Gastroesophageal sphincter (tissue), 4 donors: ENCODE measurements at regions not wholly inside any gene's neighbourhood (a gene's known extent, or its start where the extent isn't known, plus 50 kb on each side); places are given as distances from the start of the nearest gene placed in this dataset.

ENCODE experiments used
- ATAC-seq: fragments of 150-250 bp; one replicate; pipeline ENCODE4 v1.9.1; 2016; ENCODE audit warnings: mild to moderate bottlenecking, moderate library complexity
- H3K27ac ChIP-seq, 4 donors: fragments of 200-600 bp; sonication (generic) in 3 of 4; 1 replicate in 3 of 4; 2 replicates in 1 of 4; pipeline ENCODE4 v1.5.1; 2016 to 2019
- H3K27me3 ChIP-seq: fragments of 200-600 bp; sonication (generic); one replicate; pipeline ENCODE4 v1.5.1; 2019
- H3K36me3 ChIP-seq, 2 donors: fragments of 200-600 bp; sonication (generic); one replicate each; pipeline ENCODE4 v1.5.1; 2019; ENCODE audit warnings: control low read depth in 1 of 2
- H3K4me1 ChIP-seq, 3 donors: fragments of 200-600 bp; sonication (generic); 1 replicate in 2 of 3; 2 replicates in 1 of 3; pipeline ENCODE4 v1.5.1; 2016 to 2019; ENCODE audit warnings: control low read depth in 2 of 3
- H3K4me3 ChIP-seq, 2 donors: fragments of 200-600 bp; sonication (generic); one replicate each; pipeline ENCODE4 v1.5.1; 2019; ENCODE audit warnings: mild to moderate bottlenecking in 1 of 2, moderate library complexity in 1 of 2
- H3K9me3 ChIP-seq, 3 donors: fragments of 200-600 bp; sonication (generic); one replicate each; pipeline ENCODE4 v1.5.1; 2017 to 2019; ENCODE audit warnings: control low read depth in 2 of 3
- EP300 ChIP-seq: sonication (generic); formaldehyde crosslinking; IDR thresholded peaks from one replicate; pipeline ENCODE4 v1.6.1; 2017; ENCODE audit warnings: antibody characterized with exemption, mild to moderate bottlenecking
- POLR2A ChIP-seq, 2 donors: fragments of 450-650 bp; IDR thresholded peaks; one replicate each; pipeline ENCODE4 v1.6.1; 2017; ENCODE audit warnings: antibody characterized with exemption in 2 of 2, mild to moderate bottlenecking in 2 of 2, moderate library complexity in 1 of 2
- POLR2AphosphoS5 ChIP-seq: sonication (generic); formaldehyde crosslinking; IDR thresholded peaks from one replicate; pipeline ENCODE4 v1.6.1; 2017; ENCODE audit warnings: antibody characterized with exemption
- WGBS, 2 donors: methylation state at CpG; one replicate each; pipeline ENCODE4 v1.1.5; 2018; ENCODE audit warnings: low coverage in 1 of 2; 5-methylcytosine and 5-hydroxymethylcytosine counted together
- TF ChIP-seq, protein P1 (sequence below), 4 experiments: fragments of 200-600 bp in 2 of 4; fragments of 450-650 bp in 2 of 4; sonication (generic) in 1 of 4; IDR thresholded peaks; one replicate each; pipeline ENCODE4 v1.5.1; 2017 to 2019; ENCODE audit warnings: antibody characterized with exemption in 4 of 4, mild to moderate bottlenecking in 2 of 4, moderate library complexity in 2 of 4

DNA sequence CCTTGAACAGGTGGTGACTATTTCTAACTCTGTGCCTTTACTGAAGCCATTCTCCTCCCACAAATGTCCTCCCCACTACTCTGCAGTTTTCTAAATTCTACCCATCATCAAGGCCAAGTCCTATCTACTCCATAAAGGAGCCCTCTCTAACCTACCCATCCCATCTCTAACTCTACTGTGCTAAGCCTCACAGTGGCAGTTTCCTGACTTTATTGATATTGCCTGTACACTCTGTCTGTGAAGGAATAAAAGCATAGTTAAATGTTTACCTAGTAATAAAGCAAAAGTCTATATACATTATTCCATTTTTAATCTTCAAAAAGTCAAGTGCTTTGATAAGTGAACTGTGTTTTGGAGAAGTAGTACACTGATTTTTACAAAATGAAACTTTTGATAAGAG lies 178.4 kb upstream of the HMCN1 start:
- H3K4me1 ChIP-seq, result no peaks in the 10 kb centered on the region
- no peaks in the 10 kb centered on the region for H3K36me3 ChIP-seq
- H3K27me3 ChIP-seq, result no peaks in the 10 kb centered on the region
- no peak for ATAC-seq
- no peak overlapping the region for H3K4me3 ChIP-seq
- TF ChIP-seq POLR2A (IDR thresholded peaks at IDR 0.05) (no peak), POLR2AphosphoS5 (no peak), EP300 (no peak)
- TF ChIP-seq, protein P1, sequence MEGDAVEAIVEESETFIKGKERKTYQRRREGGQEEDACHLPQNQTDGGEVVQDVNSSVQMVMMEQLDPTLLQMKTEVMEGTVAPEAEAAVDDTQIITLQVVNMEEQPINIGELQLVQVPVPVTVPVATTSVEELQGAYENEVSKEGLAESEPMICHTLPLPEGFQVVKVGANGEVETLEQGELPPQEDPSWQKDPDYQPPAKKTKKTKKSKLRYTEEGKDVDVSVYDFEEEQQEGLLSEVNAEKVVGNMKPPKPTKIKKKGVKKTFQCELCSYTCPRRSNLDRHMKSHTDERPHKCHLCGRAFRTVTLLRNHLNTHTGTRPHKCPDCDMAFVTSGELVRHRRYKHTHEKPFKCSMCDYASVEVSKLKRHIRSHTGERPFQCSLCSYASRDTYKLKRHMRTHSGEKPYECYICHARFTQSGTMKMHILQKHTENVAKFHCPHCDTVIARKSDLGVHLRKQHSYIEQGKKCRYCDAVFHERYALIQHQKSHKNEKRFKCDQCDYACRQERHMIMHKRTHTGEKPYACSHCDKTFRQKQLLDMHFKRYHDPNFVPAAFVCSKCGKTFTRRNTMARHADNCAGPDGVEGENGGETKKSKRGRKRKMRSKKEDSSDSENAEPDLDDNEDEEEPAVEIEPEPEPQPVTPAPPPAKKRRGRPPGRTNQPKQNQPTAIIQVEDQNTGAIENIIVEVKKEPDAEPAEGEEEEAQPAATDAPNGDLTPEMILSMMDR (IDR thresholded peaks at IDR 0.05), result no peak
- H3K9me3 ChIP-seq, result no peaks in the 10 kb centered on the region
- H3K27ac ChIP-seq, result no peak overlapping the region

DNA sequence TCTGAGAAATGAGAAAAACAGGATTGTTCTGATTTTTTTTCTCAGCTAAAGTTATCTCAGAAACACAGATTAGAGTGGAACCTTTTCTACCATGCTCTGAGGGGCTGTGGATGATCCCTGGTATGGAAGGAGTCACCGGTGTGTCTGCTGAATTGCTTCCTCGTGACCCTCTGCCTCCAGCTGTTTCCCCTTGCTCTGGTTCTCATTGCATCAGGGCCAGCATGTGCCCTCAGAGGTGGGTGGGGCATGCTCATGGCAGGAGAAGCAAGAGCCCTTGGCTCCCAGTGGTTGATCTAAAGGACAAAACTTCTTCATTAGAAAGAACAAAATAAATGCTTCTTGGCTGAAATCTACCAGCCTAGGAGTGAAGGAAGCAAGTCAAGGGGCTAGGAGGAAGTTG lies 183.2 kb upstream of the HMCN1 start:
- H3K4me3 ChIP-seq, result no peak overlapping the region
- no peaks in the 10 kb centered on the region for H3K4me1 ChIP-seq
- no peak for TF ChIP-seq EP300
- TF ChIP-seq, protein P1 (IDR thresholded peaks at IDR 0.05), result no peak
- TF ChIP-seq POLR2AphosphoS5, result no peak
- no peak for TF ChIP-seq POLR2A (IDR thresholded peaks at IDR 0.05)
- no peaks in the 10 kb centered on the region for H3K9me3 ChIP-seq
- no peaks in the 10 kb centered on the region for H3K36me3 ChIP-seq
- ATAC-seq, result no peak
- 34 to 66% methylated on average over 2 of the region's 2 CpGs for WGBS, 2 donors
- no peaks in the 10 kb centered on the region for H3K27me3 ChIP-seq
- H3K27ac ChIP-seq, result no peak overlapping the region

DNA sequence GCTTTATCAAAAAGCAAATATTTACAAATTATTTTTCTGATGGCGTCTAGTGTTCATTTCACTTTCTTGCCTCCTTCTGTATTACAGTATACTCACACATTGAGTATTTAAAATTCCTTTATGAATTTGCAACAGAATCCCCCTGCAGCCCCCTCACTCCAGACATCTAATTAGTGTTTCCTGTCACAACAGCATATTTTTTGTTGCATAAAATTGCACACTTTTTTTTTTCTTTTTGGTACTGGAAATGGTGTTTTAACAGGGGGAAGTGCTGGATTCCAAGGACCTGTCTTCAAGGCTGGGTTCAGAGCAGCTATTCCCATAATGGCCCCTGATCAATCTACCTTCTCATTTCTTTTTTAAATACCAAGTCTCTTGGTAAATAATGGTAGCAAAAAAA lies 184.3 kb upstream of the HMCN1 start:
- no peak overlapping the region for H3K4me3 ChIP-seq
- no peaks in the 10 kb centered on the region for H3K36me3 ChIP-seq
- no peak for TF ChIP-seq EP300
- TF ChIP-seq, protein P1 (IDR thresholded peaks at IDR 0.05), result no peak
- no peak for TF ChIP-seq POLR2AphosphoS5
- TF ChIP-seq POLR2A (IDR thresholded peaks at IDR 0.05), result no peak
- H3K27ac ChIP-seq, result no peak overlapping the region
- ATAC-seq, result no peak
- no peaks in the 10 kb centered on the region for H3K27me3 ChIP-seq
- no peaks in the 10 kb centered on the region for H3K4me1 ChIP-seq
- 83 to 92% methylated on average over 1 of the region's 1 CpG for WGBS, 2 donors
- H3K9me3 ChIP-seq, result no peaks in the 10 kb centered on the region

DNA sequence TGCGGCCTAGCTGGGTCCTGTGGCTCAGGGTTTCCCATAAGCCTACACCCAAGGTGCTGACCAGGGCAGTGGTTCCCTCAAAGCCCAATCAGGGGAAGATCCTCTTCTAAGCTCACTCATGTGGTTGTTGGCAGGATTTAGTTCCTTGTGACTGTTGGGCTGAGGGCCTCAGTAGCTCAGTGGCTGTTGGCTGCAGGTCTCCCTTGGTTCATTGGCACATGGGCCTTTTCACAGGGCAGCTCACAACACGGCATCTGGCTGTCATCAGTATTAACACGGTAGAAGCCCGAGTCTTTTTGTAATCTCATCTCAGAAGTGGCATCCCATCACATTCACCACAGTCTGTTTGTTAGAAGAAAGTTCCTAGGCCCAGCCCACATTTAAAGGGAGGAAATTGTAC lies 188.2 kb upstream of the HMCN1 start:
- WGBS, 2 donors, result 100% methylated on average over 4 of the region's 4 CpGs; no CpG with 5 or more reads in 1 of the 2 donors
- Histone ChIP-seq H3K4me1 (no peaks in the 10 kb centered on the region), H3K9me3 (no peaks in the 10 kb centered on the region), H3K27ac (no peak overlapping the region), H3K36me3 (no peaks in the 10 kb centered on the region), H3K4me3 (no peak overlapping the region), H3K27me3 (no peaks in the 10 kb centered on the region)
- no peak for ATAC-seq
- TF ChIP-seq POLR2A (IDR thresholded peaks at IDR 0.05) (no peak), EP300 (no peak), POLR2AphosphoS5 (no peak)
- TF ChIP-seq, protein P1 (IDR thresholded peaks at IDR 0.05), result no peak

DNA sequence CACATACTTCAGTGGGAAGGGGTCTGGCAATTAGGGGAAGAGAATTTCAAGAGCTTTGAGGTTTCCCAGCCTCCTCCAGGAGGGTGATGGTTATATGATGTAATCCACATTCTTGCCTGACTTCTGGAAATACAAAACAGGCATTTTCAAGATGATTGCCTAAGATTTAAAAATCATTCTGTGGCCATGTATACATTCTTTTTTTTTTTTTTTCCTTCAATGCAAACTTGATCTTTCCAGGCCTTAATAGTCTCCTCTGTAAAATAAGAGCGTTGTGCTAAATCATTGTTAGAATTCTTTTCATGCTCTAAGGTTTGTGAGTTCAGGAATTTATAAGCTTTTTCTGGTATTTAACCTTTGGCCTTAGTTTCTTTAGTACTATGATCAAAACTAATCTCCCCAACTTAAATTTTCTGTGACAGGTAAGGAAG lies 192.3 kb upstream of the HMCN1 start:
- no peak for TF ChIP-seq POLR2AphosphoS5
- no peak for TF ChIP-seq POLR2A (IDR thresholded peaks at IDR 0.05)
- no peak for TF ChIP-seq EP300
- TF ChIP-seq, protein P1 (IDR thresholded peaks at IDR 0.05), result no peak
- H3K36me3 ChIP-seq, result no peaks in the 10 kb centered on the region
- no peak overlapping the region for H3K27ac ChIP-seq
- ATAC-seq, result no peak
- WGBS, 2 donors, result 20 to 64% methylated on average over 1 of the region's 1 CpG
- no peaks in the 10 kb centered on the region for H3K4me1 ChIP-seq
- H3K9me3 ChIP-seq, result no peaks in the 10 kb centered on the region
- no peak overlapping the region for H3K4me3 ChIP-seq
- no peaks in the 10 kb centered on the region for H3K27me3 ChIP-seq
